NCI-H82 treated with DMSO at 0.1 percent for 48 hours (cell line): ENCODE measurements at regions not wholly inside any gene's neighbourhood (a gene's known extent, or its start where the extent isn't known, plus 50 kb on each side); places are given as distances from the start of the nearest gene placed in this dataset.

Experiments
- DNase-seq: peaks from one replicate; lab custom pipeline; 2025; ENCODE audit not compliant: unreplicated experiment; lab: John Stamatoyannopoulos, UW

- DNase-seq: no peak
These were observed 53.6 kb upstream of the BHLHE23 start for GRCh38 chr20:63060057-63060991.

DNA sequence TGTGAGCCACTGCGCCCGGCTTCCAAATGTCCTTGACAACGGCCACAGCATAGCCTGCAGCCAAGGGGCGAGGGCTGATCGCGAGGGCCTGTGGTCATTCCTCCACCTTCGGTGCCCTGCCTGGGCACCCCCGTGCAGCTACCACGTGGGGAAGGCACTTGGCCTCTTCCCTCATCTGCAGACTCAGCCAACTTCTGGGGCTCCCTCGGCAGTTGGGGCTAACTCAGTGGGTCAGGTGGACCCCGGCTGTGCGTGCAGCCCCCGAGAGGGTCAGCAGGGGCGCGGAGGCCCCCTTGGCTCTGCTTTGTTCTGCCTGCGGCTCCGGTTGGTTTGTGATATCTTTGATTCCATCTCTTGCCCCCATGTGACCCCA is 52.9 kb upstream of the BHLHE23 start:
- no peak for DNase-seq

DNA sequence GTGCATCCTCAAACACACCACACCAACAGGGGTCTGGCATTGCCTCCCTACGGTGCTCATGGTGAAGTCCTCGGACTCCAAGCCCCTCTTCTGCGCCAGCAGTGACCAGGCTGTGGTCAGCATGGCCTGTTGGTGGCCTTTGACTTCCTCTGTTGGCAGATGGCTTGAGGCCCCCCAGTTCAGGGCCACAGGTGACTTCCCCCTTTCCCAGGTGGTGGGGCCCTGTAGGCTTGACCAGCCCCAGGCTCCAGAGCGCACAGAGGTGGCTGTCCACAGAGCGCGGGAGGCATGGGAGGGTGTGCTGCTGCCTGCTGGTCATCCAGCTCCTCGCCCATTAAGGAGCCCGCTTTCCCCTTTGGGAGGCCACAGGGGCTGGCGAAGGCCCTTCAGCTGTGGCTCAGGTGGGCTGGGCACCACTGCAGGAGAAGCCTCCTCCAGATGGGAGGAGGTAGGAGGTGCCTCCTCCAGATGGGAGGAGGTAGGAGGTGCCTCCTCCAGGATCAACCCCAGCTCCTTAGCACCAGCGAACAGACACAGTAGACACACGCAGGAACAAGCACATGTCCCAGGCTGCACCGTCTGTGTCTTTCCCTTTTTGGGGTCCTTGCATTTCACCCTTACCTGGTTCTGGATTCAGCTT is 52.1 kb upstream of the BHLHE23 start:
- DNase-seq: no peak

- no peak for DNase-seq
These were observed 50.7 kb upstream of the BHLHE23 start for GRCh38 chr20:63057171-63058117.

GRCh38 chr20:63056236-63057170 is 49.7 kb upstream of the BHLHE23 start:
- DNase-seq: no peak
